Neural cell (in vitro differentiated cells): ENCODE measurements at regions not wholly inside any gene's neighbourhood (a gene's known extent, or its start where the extent isn't known, plus 50 kb on each side); places are given as distances from the start of the nearest gene placed in this dataset.

Source experiments
- REST ChIP-seq: IDR thresholded peaks from 2 replicates; pipeline ENCODE4 v1.6.1; 2012; ENCODE audit warnings: borderline replicate concordance
- TAF1 ChIP-seq: IDR thresholded peaks from 2 replicates; pipeline ENCODE4 v1.6.1; 2012; ENCODE audit warnings: low read depth

- TF ChIP-seq REST (no peak), TAF1 (no peak)
Observed at GRCh38 chr10:33103863-33104379, 145.9 kb upstream of the ITGB1 start.
